GM18873 (cell line): ENCODE measurements at regions not wholly inside any gene's neighbourhood (a gene's known extent, or its start where the extent isn't known, plus 50 kb on each side); places are given as distances from the start of the nearest gene placed in this dataset.

Source experiments
- ATAC-seq: cut with Tn5 transposase; IDR thresholded peaks from one replicate; pipeline ENCODE4 v1.9.1; 2021; ENCODE audit warnings: mild to moderate bottlenecking, moderate library complexity, moderate number of reproducible peaks; ENCODE audit not compliant: unreplicated experiment, low FRiP score

- ATAC-seq = no peak
Measured at GRCh38 chr2:3005859-3006501, 371.6 kb downstream of the EIPR1 start.

GRCh38 chr2:3001615-3002560, 375.7 kb downstream of the EIPR1 start:
- ATAC-seq = no peak

DNA sequence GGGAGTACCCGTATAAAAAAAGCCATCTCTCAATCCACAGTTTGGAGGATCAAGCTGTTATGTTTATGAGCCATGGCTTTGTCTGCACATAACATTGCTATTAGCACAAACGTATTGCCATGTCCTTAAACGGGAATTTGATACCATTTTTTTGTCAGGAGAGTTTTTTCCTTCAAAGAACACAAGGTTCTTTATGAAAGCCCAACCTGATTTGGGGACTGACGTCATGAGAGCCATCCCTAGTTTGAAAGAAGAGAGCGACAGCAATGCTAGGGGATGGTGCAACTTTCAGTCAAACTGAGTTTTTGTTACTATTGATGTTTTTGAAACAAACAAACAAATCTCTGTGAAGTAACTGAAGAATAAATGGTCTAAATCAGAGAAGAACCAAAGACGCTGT, 376.6 kb downstream of the EIPR1 start:
- no peak for ATAC-seq

DNA sequence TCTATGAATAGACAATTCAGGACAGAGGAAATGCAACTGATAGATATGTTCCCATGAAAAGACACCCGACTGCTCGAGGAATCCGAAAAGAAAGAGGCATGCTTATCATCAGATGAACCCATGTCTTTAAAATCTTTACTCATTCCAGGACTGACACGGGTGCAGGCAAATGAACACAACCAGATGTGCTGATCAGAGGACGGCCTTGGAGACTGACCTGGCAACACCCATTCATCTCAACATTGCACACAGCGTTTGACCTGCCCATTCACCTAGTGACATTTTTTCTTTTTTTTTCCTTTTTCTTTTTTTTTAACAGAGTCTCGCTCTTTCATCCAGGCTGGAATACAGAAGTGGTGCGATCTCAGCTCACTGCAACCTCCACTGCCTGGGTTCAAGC, 377.5 kb downstream of the EIPR1 start:
- no peak for ATAC-seq

- no peak for ATAC-seq
Measured at GRCh38 chr2:2998971-2999370, 378.6 kb downstream of the EIPR1 start.

DNA sequence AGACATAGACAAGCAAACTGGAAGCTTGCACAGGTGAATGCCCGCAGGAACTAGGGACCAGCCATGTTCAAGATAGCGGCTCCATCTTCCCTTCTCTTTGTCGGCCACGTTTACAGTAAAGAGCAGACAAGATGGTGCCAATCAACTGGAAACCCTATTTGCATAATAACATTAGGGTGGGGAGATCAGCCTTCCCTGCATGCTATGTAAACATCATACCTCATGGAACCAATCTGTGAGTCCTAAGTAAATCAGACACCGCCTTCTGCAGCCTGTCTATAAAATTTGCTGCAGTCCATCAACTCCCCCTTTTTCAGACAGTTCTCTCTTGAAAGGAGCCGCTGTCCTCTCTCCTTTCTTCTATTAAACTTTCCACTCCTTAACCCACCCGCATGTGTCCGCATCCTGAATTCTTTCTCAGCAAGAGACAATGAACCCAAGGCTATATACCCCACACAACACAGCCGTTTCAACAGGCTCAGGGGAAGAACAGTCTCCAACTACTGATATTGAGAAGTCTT, 384.4 kb downstream of the EIPR1 start:
- no peak for ATAC-seq

DNA sequence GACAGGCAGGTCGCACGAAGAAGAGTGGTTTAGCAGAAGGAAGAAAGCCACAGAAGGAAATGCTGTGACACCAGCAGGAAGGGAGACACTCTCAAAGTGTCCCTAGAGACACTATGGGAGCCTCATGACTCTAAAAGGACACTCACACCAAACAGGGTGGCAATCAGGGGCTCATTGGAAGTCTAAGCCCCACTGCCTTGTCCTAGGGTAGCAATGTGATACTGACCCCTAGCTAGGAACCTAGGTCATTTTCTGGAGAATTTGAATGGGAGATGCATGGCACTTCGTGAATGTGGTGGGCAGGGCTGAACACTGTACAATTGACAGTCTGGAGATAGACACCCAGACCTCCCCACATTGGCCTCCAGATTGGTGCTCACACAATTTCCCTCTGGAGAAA, 385.0 kb downstream of the EIPR1 start:
- no peak for ATAC-seq

GRCh38 chr2:2985020-2985419, 392.6 kb downstream of the EIPR1 start:
- no peak for ATAC-seq

GRCh38 chr2:2981000-2981399, 396.6 kb downstream of the EIPR1 start:
- no peak for ATAC-seq

DNA sequence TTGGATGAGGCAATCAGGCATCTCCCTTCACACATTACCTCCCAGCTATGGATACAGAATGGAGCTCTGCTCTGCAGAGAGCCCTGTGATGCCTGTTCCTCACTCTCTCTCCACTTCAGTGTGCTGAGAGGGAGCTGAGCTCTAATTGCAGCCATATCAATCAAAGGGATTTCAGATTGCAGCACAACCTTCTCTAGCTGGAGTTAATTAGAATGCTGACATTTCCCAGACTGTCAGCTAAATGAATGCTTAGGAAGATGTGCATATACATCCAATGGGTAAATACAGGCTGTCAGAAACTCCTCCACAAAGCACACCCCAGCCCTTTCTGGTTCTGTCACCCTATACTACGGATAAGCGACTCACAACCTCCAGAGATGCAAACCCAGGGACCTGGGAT, 402.6 kb downstream of the EIPR1 start:
- ATAC-seq = no peak

GRCh38 chr2:2960441-2961133, 417.0 kb downstream of the EIPR1 start:
- no peak for ATAC-seq

DNA sequence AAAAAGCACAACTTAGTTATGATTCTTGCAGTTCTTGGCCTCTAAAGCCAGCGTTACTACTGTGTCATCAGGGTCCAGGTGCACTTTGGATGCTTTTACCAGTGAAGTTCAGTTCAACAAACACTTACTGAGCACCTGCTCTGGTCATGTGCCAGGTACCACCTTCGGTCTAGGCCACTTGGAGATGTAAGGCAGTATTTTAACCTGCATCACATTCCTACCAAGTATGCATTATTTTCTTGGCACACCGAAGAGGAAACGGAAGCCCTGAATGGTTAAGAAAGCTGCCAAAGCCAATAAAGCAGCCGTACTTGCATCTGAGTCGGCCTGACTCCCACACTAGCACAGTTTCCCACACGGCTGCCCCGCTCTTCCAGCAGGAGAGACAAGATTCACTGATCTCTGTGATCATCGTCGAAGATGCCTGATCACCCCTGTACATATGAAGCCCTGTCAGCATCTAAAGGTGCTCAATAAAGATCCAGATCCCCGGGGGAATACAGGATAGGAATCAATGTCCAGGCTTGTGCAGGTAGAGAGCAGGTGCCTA, 427.1 kb downstream of the EIPR1 start:
- ATAC-seq = no peak

- no peak for ATAC-seq
Measured at GRCh38 chr2:2947406-2947805, 430.2 kb downstream of the EIPR1 start.

- ATAC-seq = no peak
Measured at GRCh38 chr2:2942906-2943305, 434.7 kb downstream of the EIPR1 start.

GRCh38 chr2:2942225-2942624, 435.4 kb downstream of the EIPR1 start:
- ATAC-seq = no peak

- ATAC-seq = no peak
Measured at GRCh38 chr2:2941205-2941604, 436.4 kb downstream of the EIPR1 start.

DNA sequence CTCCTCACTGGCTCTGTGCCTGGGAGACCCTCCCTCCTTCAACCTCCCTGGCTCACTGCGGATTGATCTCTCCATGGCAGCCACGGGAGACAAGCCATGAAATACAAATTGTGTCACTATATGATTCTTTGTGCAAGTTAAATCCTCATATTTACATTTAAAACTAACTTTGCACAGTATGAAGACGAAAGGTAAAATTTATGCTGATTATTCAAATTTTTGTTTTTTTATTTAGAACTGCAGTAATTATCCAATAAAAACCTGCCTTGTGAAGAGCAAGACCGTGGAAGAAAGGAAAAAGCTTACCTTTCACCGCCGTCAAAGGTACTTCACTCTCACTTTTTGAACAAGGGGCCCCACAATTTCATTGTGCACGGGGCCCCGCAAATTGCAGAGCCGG, 436.9 kb downstream of the EIPR1 start:
- no peak for ATAC-seq

DNA sequence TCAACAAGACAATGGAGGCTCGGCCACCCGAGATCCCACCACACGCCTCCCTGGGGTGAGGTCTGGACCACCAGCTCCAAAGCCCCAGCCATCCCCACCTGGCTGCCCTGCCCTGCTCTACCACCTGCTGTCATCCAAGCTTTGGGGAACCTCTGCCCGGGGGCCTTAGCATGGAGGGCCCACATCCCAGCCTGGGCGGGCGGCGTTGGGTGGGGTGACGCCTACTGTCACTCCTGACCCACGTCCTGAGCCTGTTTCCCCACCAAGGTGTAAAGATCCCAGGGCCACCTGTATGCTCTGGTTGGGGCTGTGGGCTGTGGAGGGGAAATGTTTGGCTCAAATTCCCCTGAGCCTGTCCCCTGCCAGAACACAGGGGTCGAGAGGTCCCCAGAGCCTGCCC, 437.6 kb downstream of the EIPR1 start:
- ATAC-seq = no peak

DNA sequence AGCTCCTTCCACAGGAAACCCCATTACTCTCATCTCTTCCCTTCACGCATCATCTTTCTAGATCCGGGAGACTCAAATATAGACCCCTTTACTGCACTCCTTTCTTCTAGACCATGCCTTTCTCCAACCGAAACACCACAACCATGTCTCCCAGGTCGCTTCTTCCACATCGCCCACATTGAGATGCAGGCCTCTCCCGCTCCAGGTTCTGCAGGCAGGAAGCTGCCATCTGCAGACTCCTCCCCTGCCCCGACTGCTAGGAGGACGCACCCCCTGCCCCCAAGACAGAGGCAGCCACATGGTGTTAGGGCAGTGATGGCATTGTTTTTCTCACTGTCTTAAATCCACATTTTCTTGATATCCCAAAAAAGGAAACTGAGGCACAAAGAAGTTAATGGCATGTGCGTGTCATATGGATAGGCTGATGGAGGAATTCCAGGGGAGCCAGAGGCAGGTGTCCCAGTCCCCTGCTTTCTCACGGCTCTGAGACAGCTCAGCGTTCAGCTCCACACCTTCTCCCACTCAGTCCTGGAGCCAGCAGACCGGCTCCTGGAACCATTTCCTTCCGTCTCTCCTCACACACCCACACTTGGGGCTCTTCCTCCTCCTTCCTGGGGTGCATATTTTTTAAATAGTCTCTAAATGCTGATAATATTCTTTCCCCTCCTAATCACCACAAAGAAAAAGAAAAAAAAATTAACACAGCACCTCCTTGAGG, 438.4 kb downstream of the EIPR1 start:
- no peak for ATAC-seq

DNA sequence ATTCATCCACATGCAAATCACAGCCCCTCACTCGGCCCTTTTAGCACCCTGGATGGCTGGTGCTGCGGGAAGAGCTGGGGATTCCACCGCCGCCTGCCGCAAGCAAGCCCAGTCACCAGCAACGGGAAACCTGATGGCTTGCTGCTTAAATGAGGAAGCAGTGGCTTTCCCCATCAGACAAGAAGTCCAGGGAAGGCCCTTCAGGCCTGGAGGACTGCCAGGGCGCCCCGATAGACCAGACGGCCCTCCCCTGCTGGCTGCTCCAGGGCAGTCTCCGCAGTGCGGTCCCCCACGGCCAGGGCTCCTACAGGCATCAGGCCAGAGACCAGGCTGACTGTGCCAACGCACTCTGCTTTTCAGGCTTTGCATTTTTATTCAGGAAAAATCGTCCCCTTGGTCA, 439.1 kb downstream of the EIPR1 start:
- no peak for ATAC-seq
